ENCODE measurements at regions not wholly inside any gene's neighbourhood (a gene's known extent, or its start where the extent isn't known, plus 50 kb on each side); places are given as distances from the start of the nearest gene placed in this dataset.

GRCh38 chr10:10870523-10871241, 147.0 kb upstream of the CELF2 start:
- Histone ChIP-seq H3K27me3 (ENCODE audit: control insufficient read depth, insufficient read depth, low read length) (no peaks in the 10 kb centered on the region), H3K36me3 (replicated peaks; ENCODE audit: control insufficient read depth, insufficient read depth, low read length) (no peaks in the 10 kb centered on the region), H3K4me3 (ENCODE audit: insufficient read depth, low read depth, low read length) (no peak overlapping the region)
- no peak for DNase-seq

GRCh38 chr10:10871352-10871751, 146.3 kb upstream of the CELF2 start:
- Histone ChIP-seq H3K36me3 (replicated peaks; ENCODE audit: control insufficient read depth, insufficient read depth, low read length) (no peaks in the 10 kb centered on the region), H3K4me3 (ENCODE audit: insufficient read depth, low read depth, low read length) (no peak overlapping the region), H3K27me3 (ENCODE audit: control insufficient read depth, insufficient read depth, low read length) (no peaks in the 10 kb centered on the region)
- no peak for DNase-seq

GRCh38 chr10:10872035-10872673, 145.5 kb upstream of the CELF2 start:
- no peak for DNase-seq
- Histone ChIP-seq H3K4me3 (ENCODE audit: insufficient read depth, low read depth, low read length) (no peak overlapping the region), H3K36me3 (replicated peaks; ENCODE audit: control insufficient read depth, insufficient read depth, low read length) (no peaks in the 10 kb centered on the region), H3K27me3 (ENCODE audit: control insufficient read depth, insufficient read depth, low read length) (no peaks in the 10 kb centered on the region)

- H3K4me3 ChIP-seq (ENCODE audit: insufficient read depth, low read depth, low read length) = no peak overlapping the region
- H3K36me3 ChIP-seq (replicated peaks; ENCODE audit: control insufficient read depth, insufficient read depth, low read length) = no peaks in the 10 kb centered on the region
- DNase-seq = no peak
- H3K27me3 ChIP-seq (ENCODE audit: control insufficient read depth, insufficient read depth, low read length) = no peaks in the 10 kb centered on the region
These were observed 144.9 kb upstream of the CELF2 start for GRCh38 chr10:10872764-10873163.

- H3K4me3 ChIP-seq (ENCODE audit: insufficient read depth, low read depth, low read length) = no peak overlapping the region
- H3K36me3 ChIP-seq (replicated peaks; ENCODE audit: control insufficient read depth, insufficient read depth, low read length) = no peaks in the 10 kb centered on the region
- H3K27me3 ChIP-seq (ENCODE audit: control insufficient read depth, insufficient read depth, low read length) = no peaks in the 10 kb centered on the region
- no peak for DNase-seq
These were observed 144.4 kb upstream of the CELF2 start for GRCh38 chr10:10873289-10873688.

GRCh38 chr10:10873915-10874314, 143.8 kb upstream of the CELF2 start:
- H3K36me3 ChIP-seq (replicated peaks; ENCODE audit: control insufficient read depth, insufficient read depth, low read length) = no peaks in the 10 kb centered on the region
- no peak for DNase-seq
- no peaks in the 10 kb centered on the region for H3K27me3 ChIP-seq (ENCODE audit: control insufficient read depth, insufficient read depth, low read length)
- no peak overlapping the region for H3K4me3 ChIP-seq (ENCODE audit: insufficient read depth, low read depth, low read length)

- no peak for DNase-seq
- no peaks in the 10 kb centered on the region for H3K36me3 ChIP-seq (replicated peaks; ENCODE audit: control insufficient read depth, insufficient read depth, low read length)
- H3K4me3 ChIP-seq (ENCODE audit: insufficient read depth, low read depth, low read length) = no peak overlapping the region
- H3K27me3 ChIP-seq (ENCODE audit: control insufficient read depth, insufficient read depth, low read length) = no peaks in the 10 kb centered on the region
These were observed 138.7 kb upstream of the CELF2 start for GRCh38 chr10:10878963-10879362.

GRCh38 chr10:10881117-10881813, 136.4 kb upstream of the CELF2 start:
- Histone ChIP-seq H3K4me3 (ENCODE audit: insufficient read depth, low read depth, low read length) (no peak overlapping the region), H3K36me3 (replicated peaks; ENCODE audit: control insufficient read depth, insufficient read depth, low read length) (no peaks in the 10 kb centered on the region), H3K27me3 (ENCODE audit: control insufficient read depth, insufficient read depth, low read length) (no peaks in the 10 kb centered on the region)
- DNase-seq = no peak

GRCh38 chr10:10883737-10884136, 133.9 kb upstream of the CELF2 start:
- Histone ChIP-seq H3K4me3 (ENCODE audit: insufficient read depth, low read depth, low read length) (no peak overlapping the region), H3K27me3 (ENCODE audit: control insufficient read depth, insufficient read depth, low read length) (no peaks in the 10 kb centered on the region), H3K36me3 (replicated peaks; ENCODE audit: control insufficient read depth, insufficient read depth, low read length) (no peaks in the 10 kb centered on the region)
- DNase-seq = no peak

- no peak for DNase-seq
- H3K27me3 ChIP-seq (ENCODE audit: control insufficient read depth, insufficient read depth, low read length) = no peaks in the 10 kb centered on the region
- no peak overlapping the region for H3K4me3 ChIP-seq (ENCODE audit: insufficient read depth, low read depth, low read length)
- H3K36me3 ChIP-seq (replicated peaks; ENCODE audit: control insufficient read depth, insufficient read depth, low read length) = no peaks in the 10 kb centered on the region
These were observed 130.7 kb upstream of the CELF2 start for GRCh38 chr10:10886861-10887531.

- Histone ChIP-seq H3K4me3 (ENCODE audit: insufficient read depth, low read depth, low read length) (no peak overlapping the region), H3K27me3 (ENCODE audit: control insufficient read depth, insufficient read depth, low read length) (no peaks in the 10 kb centered on the region), H3K36me3 (replicated peaks; ENCODE audit: control insufficient read depth, insufficient read depth, low read length) (no peaks in the 10 kb centered on the region)
- no peak for DNase-seq
These were observed 126.3 kb upstream of the CELF2 start for GRCh38 chr10:10891124-10892082.

- no peak for DNase-seq
- H3K27me3 ChIP-seq (ENCODE audit: control insufficient read depth, insufficient read depth, low read length) = no peaks in the 10 kb centered on the region
- H3K36me3 ChIP-seq (replicated peaks; ENCODE audit: control insufficient read depth, insufficient read depth, low read length) = no peaks in the 10 kb centered on the region
- H3K4me3 ChIP-seq (ENCODE audit: insufficient read depth, low read depth, low read length) = no peak overlapping the region
These were observed 125.3 kb upstream of the CELF2 start for GRCh38 chr10:10892290-10892875.

- DNase-seq = no peak
These were observed 120.3 kb upstream of the CELF2 start for GRCh38 chr10:10897400-10897799.

GRCh38 chr10:10901906-10902305, 115.8 kb upstream of the CELF2 start:
- Histone ChIP-seq H3K36me3 (replicated peaks; ENCODE audit: control insufficient read depth, insufficient read depth, low read length) (no peaks in the 10 kb centered on the region), H3K27me3 (ENCODE audit: control insufficient read depth, insufficient read depth, low read length) (no peaks in the 10 kb centered on the region), H3K4me3 (ENCODE audit: insufficient read depth, low read depth, low read length) (no peak overlapping the region)
- DNase-seq = no peak

More at GRCh38 chr10:10897400-10897799, 120.3 kb upstream of the CELF2 start:
- Histone ChIP-seq H3K36me3 (replicated peaks; ENCODE audit: control insufficient read depth, insufficient read depth, low read length) (no peaks in the 10 kb centered on the region), H3K27me3 (ENCODE audit: control insufficient read depth, insufficient read depth, low read length) (no peaks in the 10 kb centered on the region), H3K4me3 (ENCODE audit: insufficient read depth, low read depth, low read length) (no peak overlapping the region)
